SK-N-SH treated with all-trans-retinoic acid at 6 μM for 48 hours (cell line): ENCODE measurements at regions not wholly inside any gene's neighbourhood (a gene's known extent, or its start where the extent isn't known, plus 50 kb on each side); places are given as distances from the start of the nearest gene placed in this dataset.

Source experiments
- ATAC-seq: fragments of 200-7000 bp; cut with Tn5 transposase; 3 replicates; pipeline ENCODE4 v1.9.1; 2020; ENCODE audit warnings: mild to moderate bottlenecking, moderate library complexity
- ARNTL ChIP-seq: fragments of 450-650 bp; formaldehyde crosslinking; IDR thresholded peaks from 2 replicates; pipeline ENCODE4 v1.5.0; 2020; ENCODE audit warnings: low read depth, mild to moderate bottlenecking, moderate library complexity, borderline replicate concordance
- BACH2 ChIP-seq: fragments of 250-450 bp; sonication (Bioruptor Pico); IDR thresholded peaks from 2 replicates; pipeline ENCODE4 v1.9.0; 2021; ENCODE audit warnings: mild to moderate bottlenecking, borderline replicate concordance
- CSDC2 ChIP-seq: fragments of 250-450 bp; sonication (Bioruptor Pico); IDR thresholded peaks from 2 replicates; pipeline ENCODE4 v1.5.0; 2020; ENCODE audit warnings: mild to moderate bottlenecking, moderate library complexity
- ESRRG ChIP-seq: fragments of 250-450 bp; sonication (Bioruptor Pico); IDR thresholded peaks from 2 replicates; pipeline ENCODE4 v1.6.1; 2021; ENCODE audit warnings: mild to moderate bottlenecking
- GLIS3 ChIP-seq: fragments of 250-450 bp; sonication (Bioruptor Pico); IDR thresholded peaks from 2 replicates; pipeline ENCODE4 v1.5.0; 2020; ENCODE audit warnings: mild to moderate bottlenecking, moderate library complexity
- ISL1 ChIP-seq: fragments of 250-450 bp; sonication (Bioruptor Pico); IDR thresholded peaks from 2 replicates; pipeline ENCODE4 v2.1.2; 2022; ENCODE audit warnings: mild to moderate bottlenecking, moderate library complexity
- OSR1 ChIP-seq: fragments of 250-450 bp; sonication (Bioruptor Pico); IDR thresholded peaks from 2 replicates; pipeline ENCODE4 v1.8.0; 2022; ENCODE audit warnings: moderate library complexity, mild to moderate bottlenecking, inconsistent platforms
- SNAI2 ChIP-seq: fragments of 250-450 bp; sonication (Bioruptor Pico); IDR thresholded peaks from 2 replicates; pipeline ENCODE4 v1.5.0; 2020; ENCODE audit warnings: mild to moderate bottlenecking, moderate library complexity
- TCF4 ChIP-seq: fragments of 250-450 bp; sonication (Bioruptor Pico); IDR thresholded peaks from 2 replicates; pipeline ENCODE4 v1.8.0; 2021; ENCODE audit warnings: mild to moderate bottlenecking, moderate library complexity, borderline replicate concordance
- TOX ChIP-seq: fragments of 250-450 bp; sonication (Bioruptor Pico); IDR thresholded peaks from 2 replicates; pipeline ENCODE4 v1.8.0; 2021; ENCODE audit warnings: mild to moderate bottlenecking, moderate library complexity, borderline replicate concordance
- ZC3H10 ChIP-seq: fragments of 250-450 bp; sonication (Bioruptor Pico); IDR thresholded peaks from 2 replicates; pipeline ENCODE4 v1.5.1; 2021; ENCODE audit warnings: mild to moderate bottlenecking, moderate library complexity
- ZFP3 ChIP-seq: fragments of 250-450 bp; sonication (Bioruptor Pico); IDR thresholded peaks from 2 replicates; pipeline ENCODE4 v1.5.0; 2020; ENCODE audit warnings: mild to moderate bottlenecking, moderate library complexity
- ZFP30 ChIP-seq: fragments of 450-650 bp; formaldehyde crosslinking; IDR thresholded peaks from 2 replicates; pipeline ENCODE4 v1.5.0; 2022; ENCODE audit warnings: mild to moderate bottlenecking, moderate library complexity
- ZNF565 ChIP-seq: fragments of 450-650 bp; formaldehyde crosslinking; conservative IDR thresholded peaks from 2 replicates; pipeline ENCODE4 v1.5.0; 2020; ENCODE audit warnings: low read depth, mild to moderate bottlenecking, moderate library complexity
- ZNF70 ChIP-seq: fragments of 450-650 bp; formaldehyde crosslinking; IDR thresholded peaks from 2 replicates; pipeline ENCODE4 v1.5.0; 2020; ENCODE audit warnings: mild to moderate bottlenecking, moderate library complexity
- ZNF8 ChIP-seq: fragments of 450-650 bp; formaldehyde crosslinking; IDR thresholded peaks from 2 replicates; pipeline ENCODE4 v1.5.0; 2020; ENCODE audit warnings: mild to moderate bottlenecking, moderate library complexity
- TF ChIP-seq, protein P1 (sequence below): fragments of 250-450 bp; sonication (Bioruptor Pico); IDR thresholded peaks from 2 replicates; pipeline ENCODE4 v1.5.1; 2020; ENCODE audit warnings: low read depth, mild to moderate bottlenecking, moderate library complexity
- TF ChIP-seq, protein P2 (sequence below): fragments of 250-450 bp; sonication (Bioruptor Pico); IDR thresholded peaks from 2 replicates; pipeline ENCODE4 v1.8.0; 2021; ENCODE audit warnings: low read depth, mild to moderate bottlenecking, moderate library complexity, borderline replicate concordance
- TF ChIP-seq, protein P3 (sequence below): fragments of 250-450 bp; sonication (Bioruptor Pico); IDR thresholded peaks from 2 replicates; pipeline ENCODE4 v1.5.0; 2020; ENCODE audit warnings: mild to moderate bottlenecking, moderate library complexity
- TF ChIP-seq, protein P4 (sequence below): fragments of 250-450 bp; sonication (Bioruptor Pico); IDR thresholded peaks from 2 replicates; pipeline ENCODE4 v1.8.0; 2020; ENCODE audit warnings: mild to moderate bottlenecking, moderate library complexity, borderline replicate concordance

DNA sequence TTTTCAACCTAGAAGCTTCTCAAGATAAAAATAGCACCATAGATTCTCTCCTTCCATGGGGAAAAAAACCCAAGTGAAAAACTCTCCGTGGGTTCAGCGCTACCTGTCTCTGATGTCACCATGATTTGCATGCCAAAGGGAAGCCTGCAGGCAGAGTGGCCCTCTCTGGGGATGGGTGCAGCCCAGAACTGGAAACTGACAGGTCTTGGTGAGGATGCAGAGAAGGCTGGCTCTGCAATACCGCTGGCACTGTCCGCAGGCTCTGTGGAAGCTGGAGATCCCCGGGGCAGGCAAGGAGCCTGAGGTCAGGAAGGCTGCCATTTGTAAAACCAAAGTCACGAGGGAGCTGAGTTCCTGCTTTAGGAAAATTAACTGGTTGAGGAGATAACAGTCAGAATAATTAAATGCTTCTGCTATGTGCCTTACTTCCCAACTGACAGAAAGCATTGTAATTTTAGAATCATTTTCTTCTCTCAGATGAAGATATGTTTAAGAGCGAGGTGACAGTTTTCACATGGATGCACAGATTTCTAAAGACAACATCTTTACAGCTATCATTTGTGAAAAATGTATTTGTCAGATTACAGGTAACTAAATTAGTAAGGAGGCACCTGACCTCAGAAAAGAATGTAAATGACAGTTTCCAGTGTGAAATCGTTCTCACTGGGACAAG is 731.5 kb upstream of the FZD8 start:
- no peak for TF ChIP-seq CSDC2 (CRISPR knock-in tag)
- TF ChIP-seq TCF4: no peak
- no peak for TF ChIP-seq ZNF565 (CRISPR knock-in tag)
- TF ChIP-seq BACH2: no peak

DNA sequence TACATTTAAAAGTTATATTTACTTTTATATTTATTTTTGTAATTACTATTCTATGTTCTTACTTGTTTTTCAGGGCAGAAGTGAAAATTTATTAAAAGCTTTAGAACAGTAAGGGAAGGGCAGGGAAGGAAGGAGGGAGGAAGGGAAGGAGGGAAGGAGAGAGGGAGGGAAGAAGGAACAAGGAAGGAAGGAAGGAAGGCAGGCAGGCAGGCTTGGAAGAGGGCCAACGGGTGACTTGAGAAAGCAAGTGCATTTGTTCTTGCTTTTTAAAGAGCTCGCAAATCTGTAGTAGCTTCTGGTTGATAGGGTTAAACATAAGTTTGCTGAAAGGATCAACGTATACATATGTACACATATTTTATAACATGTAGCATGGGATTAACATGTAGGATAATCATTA is 725.3 kb upstream of the FZD8 start:
- ATAC-seq: no peak
- TF ChIP-seq CSDC2 (CRISPR knock-in tag) (no peak), ZC3H10 (CRISPR knock-in tag) (no peak), ZNF565 (CRISPR knock-in tag) (no peak), ZFP3 (CRISPR knock-in tag) (no peak), ISL1 (no peak), ZFP30 (CRISPR knock-in tag) (no peak), TCF4 (no peak), GLIS3 (CRISPR knock-in tag) (no peak), ESRRG (CRISPR knock-in tag) (no peak), ARNTL (CRISPR knock-in tag) (no peak), ZNF8 (no peak), SNAI2 (no peak), ZNF70 (no peak), TOX (CRISPR knock-in tag) (no peak)
- TF ChIP-seq, protein P1, sequence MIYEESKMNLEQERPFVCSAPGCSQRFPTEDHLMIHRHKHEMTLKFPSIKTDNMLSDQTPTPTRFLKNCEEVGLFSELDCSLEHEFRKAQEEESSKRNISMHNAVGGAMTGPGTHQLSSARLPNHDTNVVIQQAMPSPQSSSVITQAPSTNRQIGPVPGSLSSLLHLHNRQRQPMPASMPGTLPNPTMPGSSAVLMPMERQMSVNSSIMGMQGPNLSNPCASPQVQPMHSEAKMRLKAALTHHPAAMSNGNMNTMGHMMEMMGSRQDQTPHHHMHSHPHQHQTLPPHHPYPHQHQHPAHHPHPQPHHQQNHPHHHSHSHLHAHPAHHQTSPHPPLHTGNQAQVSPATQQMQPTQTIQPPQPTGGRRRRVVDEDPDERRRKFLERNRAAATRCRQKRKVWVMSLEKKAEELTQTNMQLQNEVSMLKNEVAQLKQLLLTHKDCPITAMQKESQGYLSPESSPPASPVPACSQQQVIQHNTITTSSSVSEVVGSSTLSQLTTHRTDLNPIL: no peak
- TF ChIP-seq, protein P2, sequence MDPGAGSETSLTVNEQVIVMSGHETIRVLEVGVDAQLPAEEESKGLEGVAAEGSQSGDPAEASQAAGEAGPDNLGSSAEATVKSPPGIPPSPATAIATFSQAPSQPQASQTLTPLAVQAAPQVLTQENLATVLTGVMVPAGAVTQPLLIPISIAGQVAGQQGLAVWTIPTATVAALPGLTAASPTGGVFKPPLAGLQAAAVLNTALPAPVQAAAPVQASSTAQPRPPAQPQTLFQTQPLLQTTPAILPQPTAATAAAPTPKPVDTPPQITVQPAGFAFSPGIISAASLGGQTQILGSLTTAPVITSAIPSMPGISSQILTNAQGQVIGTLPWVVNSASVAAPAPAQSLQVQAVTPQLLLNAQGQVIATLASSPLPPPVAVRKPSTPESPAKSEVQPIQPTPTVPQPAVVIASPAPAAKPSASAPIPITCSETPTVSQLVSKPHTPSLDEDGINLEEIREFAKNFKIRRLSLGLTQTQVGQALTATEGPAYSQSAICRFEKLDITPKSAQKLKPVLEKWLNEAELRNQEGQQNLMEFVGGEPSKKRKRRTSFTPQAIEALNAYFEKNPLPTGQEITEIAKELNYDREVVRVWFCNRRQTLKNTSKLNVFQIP (CRISPR knock-in tag): no peak

More for the DNA sequence above, 731.5 kb upstream of the FZD8 start:
- ATAC-seq: no peak

DNA sequence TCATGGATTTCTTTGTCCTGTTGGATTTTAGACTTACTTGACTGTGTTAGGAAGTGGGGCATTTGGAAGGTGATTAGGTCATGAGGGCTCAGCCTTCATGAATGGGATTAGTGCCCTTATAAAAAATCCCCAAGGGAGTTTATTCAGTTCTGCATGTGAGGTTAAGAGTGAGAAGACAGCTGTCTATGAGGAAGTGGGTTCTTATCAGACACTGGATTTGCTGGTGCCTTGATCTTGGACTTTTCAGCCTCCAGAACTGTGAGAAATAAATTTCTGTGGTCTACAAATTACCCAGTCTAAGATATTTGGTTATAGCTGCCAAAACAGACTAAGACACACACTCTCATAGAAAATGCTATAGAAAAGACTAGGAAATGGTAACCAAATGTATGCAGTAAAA is 724.7 kb upstream of the FZD8 start:
- ATAC-seq: no peak
- no peak for TF ChIP-seq GLIS3 (CRISPR knock-in tag)

DNA sequence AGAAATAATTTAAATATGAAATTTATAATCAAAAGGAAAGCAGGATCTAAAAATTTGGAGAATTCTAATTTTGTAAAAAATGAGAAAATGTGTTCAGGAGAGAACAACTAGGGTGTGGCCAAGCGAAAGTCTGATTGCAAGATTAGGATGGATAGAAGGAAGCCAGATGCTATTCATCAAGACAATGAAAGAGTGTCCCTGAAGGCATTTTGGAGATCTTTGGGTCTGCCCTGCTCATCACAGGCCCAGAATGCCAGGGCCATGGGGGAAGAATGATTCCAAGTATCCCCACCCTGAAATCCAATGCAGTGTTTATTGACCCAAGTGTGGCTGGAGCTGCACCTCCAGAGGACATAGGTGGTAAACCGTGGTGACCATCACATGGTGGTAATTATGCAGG is 724.0 kb upstream of the FZD8 start:
- TF ChIP-seq, protein P3, sequence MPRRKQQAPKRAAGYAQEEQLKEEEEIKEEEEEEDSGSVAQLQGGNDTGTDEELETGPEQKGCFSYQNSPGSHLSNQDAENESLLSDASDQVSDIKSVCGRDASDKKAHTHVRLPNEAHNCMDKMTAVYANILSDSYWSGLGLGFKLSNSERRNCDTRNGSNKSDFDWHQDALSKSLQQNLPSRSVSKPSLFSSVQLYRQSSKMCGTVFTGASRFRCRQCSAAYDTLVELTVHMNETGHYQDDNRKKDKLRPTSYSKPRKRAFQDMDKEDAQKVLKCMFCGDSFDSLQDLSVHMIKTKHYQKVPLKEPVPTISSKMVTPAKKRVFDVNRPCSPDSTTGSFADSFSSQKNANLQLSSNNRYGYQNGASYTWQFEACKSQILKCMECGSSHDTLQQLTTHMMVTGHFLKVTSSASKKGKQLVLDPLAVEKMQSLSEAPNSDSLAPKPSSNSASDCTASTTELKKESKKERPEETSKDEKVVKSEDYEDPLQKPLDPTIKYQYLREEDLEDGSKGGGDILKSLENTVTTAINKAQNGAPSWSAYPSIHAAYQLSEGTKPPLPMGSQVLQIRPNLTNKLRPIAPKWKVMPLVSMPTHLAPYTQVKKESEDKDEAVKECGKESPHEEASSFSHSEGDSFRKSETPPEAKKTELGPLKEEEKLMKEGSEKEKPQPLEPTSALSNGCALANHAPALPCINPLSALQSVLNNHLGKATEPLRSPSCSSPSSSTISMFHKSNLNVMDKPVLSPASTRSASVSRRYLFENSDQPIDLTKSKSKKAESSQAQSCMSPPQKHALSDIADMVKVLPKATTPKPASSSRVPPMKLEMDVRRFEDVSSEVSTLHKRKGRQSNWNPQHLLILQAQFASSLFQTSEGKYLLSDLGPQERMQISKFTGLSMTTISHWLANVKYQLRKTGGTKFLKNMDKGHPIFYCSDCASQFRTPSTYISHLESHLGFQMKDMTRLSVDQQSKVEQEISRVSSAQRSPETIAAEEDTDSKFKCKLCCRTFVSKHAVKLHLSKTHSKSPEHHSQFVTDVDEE (CRISPR knock-in tag): no peak
- TF ChIP-seq ZNF70: no peak
- TF ChIP-seq, protein P4, sequence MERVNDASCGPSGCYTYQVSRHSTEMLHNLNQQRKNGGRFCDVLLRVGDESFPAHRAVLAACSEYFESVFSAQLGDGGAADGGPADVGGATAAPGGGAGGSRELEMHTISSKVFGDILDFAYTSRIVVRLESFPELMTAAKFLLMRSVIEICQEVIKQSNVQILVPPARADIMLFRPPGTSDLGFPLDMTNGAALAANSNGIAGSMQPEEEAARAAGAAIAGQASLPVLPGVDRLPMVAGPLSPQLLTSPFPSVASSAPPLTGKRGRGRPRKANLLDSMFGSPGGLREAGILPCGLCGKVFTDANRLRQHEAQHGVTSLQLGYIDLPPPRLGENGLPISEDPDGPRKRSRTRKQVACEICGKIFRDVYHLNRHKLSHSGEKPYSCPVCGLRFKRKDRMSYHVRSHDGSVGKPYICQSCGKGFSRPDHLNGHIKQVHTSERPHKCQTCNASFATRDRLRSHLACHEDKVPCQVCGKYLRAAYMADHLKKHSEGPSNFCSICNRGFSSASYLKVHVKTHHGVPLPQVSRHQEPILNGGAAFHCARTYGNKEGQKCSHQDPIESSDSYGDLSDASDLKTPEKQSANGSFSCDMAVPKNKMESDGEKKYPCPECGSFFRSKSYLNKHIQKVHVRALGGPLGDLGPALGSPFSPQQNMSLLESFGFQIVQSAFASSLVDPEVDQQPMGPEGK (CRISPR knock-in tag): no peak
- no peak for ATAC-seq

DNA sequence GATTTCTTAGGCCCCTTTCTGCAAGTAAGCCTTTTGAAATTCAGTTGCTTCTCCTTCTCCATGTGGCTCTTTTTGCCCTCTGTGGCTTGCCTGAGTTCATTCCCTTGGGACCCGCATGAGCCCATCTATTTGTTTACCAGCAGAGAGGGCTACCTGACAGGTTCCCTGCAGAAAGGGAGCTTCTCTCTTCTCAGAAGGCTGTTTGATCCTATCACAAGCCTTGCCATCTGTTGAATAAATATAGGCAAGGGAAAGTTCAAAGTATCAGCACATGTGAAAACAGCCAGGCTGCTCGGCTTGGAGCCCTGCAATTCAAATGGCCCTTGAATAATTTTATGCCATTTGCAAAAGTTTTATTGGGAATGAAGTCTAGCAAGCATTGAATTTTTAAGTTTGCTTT is 720.2 kb upstream of the FZD8 start:
- ATAC-seq: no peak
- TF ChIP-seq ZC3H10 (CRISPR knock-in tag): no peak
- no peak for TF ChIP-seq ZFP30 (CRISPR knock-in tag)
- TF ChIP-seq OSR1 (CRISPR knock-in tag): no peak
- TF ChIP-seq TCF4: no peak
- no peak for TF ChIP-seq ISL1
- TF ChIP-seq, protein P4 (CRISPR knock-in tag): no peak
- TF ChIP-seq BACH2: no peak
- TF ChIP-seq, protein P1: no peak
